ENCODE measurements at regions not wholly inside any gene's neighbourhood (a gene's known extent, or its start where the extent isn't known, plus 50 kb on each side); places are given as distances from the start of the nearest gene placed in this dataset.
"Not testable (repeated sequence)": the region's sequence is repeated elsewhere in the genome, so short reads cannot be mapped to it uniquely, and the experiment has no call there.

DNA sequence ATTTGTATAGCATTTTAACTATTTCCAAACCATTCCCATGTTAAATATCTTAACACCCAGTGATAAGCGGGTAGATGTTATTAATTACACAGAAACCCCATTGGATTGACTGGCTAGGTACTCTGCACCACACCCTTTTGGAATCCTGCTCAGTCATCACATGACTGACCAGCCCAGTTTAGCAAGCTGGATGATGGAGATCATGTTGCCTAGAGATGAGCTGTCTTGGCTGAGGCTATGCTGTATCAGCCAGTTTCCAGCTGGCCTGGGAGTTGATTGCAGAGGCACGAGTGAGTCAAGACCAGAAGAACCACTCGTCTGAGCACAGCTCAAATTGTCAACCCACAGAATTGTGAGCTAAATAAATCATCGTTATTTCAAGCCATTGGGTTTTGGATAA lies 124.6 kb downstream of the ZNF621 start:
- DNase-seq, result no peak

DNA sequence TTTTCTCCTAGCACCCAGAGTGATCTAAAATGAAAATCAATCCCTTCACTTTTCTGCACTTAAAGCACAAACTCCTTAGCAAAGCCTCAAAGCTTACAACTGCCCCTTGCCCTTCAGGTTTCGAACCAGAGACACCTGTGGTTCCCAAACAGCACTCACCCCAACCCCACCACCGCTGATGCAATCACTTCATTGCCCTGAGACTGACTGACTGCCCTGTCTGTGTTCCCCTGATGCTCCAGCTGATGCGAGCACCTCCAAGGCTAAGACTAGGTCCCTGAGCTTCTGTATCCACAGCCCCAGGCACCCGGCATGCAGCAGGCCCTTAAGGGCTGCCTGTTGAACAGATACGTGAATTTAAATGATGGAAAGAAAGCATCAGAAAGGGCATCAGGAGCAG lies 127.3 kb downstream of the ZNF621 start:
- no peak for DNase-seq

DNA sequence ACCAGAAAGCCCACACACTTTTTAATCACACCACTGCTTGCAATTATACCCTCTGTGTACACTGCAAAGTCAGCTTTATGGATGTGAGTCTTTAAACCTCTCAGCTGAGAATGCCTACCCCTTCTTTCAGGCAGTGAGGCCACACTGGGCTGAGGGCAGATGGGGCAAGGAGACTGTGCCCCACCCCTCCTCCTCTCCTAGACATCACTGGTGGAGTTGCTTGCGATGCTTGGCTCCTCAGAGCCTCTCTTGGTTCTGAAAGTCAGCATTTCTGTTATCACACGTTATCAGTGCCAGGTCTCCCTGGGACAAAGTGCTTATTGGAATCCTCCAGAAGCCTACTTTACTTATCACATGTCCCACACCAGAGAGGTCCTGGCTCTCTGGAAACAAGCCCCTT lies 128.2 kb downstream of the ZNF621 start:
- no peak for DNase-seq

DNA sequence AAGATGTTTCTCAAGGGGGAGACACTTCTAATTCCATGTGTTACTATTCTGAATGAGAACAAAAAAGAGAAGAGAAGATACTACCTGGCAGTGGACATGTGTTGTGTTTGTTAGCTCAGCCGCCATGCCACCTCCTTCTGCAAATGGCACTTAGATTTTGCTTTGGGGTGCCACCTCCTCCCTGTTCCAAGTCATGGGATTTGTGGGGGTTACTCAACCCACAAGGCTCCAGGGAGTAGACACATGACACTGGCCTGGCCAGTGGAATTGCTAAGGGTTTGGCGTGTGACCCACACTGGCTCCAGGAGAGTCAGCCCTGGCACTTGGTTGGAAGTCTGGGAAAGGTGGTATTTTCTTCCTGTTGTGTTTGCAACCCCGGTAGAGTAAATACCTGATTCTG lies 129.1 kb downstream of the ZNF621 start:
- DNase-seq, result no peak

DNA sequence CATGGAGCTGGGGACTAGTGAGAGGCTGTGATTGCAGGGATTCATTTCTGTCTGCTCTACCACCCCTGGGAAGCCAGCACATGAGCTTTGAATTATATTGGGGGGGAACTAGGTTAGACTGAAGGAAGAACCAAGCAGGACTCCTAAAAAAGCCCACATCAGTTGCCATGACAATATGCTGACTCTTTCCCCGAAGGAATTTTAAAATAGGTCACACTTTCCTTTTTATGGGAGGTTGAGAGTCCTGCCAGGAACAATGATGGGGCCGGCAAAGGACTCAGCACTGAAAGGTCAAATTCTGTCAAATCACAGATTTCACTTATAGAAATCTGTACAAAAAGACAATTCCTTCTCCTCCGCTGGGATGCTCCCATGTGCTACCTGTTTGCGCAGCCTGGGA lies 130.8 kb downstream of the ZNF621 start:
- DNase-seq, result no peak

DNA sequence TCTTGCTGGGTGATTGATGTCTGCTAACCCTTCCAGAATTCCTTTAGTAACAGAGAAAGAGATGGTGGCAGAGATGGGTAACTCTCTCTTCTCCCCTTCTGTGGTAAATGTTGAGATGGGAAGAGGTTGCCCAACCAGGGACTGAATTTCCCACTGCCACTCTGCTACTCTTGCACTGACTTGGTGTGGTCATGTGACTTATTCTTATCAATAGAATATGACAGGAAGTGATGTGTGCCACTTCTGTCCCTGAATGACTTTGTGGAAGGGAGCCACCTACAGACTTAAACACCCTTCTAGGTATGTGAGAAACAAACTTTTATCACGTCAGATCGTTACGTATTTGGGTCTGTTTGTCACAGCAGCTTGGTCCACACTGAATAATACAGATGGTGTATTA lies 132.9 kb downstream of the ZNF621 start:
- DNase-seq, result no peak

DNA sequence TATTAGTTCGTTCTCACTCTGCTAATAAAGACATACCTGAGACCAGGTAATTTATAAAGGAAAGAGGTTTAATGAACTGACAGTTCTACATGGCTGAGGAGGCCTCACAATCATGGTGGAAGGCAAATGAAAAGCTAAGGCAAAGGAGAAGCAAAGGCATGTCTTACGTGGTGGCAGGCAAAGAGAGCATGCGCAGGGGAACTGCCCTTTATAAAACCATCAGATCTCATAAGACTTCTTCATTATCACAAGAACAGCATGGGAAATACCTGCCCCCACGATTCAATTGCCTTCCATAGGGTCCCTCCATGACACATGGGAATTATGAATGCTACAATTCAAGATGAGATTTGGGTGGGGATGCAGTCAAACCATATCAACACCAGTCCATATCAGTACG lies 133.5 kb downstream of the ZNF621 start:
- DNase-seq, result no peak

DNA sequence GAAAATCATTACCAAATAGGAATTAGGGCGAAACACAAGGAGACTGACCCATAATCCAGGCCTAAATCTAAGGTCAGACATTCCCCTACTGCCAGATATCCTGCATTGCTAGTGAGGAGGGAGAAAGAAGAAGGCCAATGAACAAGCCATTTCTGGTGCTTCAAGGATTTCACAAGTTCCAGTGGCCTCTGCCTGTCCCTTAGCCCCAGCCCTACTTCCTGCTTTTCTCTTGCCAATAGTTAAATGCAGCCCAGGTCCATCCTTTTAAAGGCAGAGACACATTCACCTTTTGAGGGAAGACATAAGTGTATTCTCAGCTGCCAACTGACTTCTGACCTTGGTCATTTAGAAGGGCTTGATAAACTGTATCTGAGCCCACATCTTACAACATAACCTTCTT lies 135.8 kb downstream of the ZNF621 start:
- no peak for DNase-seq

DNA sequence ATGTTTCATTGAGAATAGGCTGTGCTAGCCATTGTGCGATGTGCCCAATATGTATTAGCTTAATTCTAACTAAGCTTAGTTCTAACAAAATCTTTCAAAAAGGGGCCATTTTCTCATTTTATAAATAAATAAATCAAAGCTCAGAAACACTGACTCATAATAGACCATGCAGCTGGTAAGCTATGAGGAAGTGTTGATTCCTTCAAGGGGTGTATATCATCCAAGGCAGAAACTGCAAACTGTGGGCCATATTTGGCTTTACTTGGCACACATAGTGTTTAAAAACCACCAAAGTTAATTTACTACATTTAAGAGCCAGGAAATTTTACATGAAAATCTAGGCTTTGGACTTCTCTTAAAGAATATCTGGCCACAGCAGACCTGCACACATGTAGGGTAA lies 136.5 kb downstream of the ZNF621 start:
- no peak for DNase-seq

DNA sequence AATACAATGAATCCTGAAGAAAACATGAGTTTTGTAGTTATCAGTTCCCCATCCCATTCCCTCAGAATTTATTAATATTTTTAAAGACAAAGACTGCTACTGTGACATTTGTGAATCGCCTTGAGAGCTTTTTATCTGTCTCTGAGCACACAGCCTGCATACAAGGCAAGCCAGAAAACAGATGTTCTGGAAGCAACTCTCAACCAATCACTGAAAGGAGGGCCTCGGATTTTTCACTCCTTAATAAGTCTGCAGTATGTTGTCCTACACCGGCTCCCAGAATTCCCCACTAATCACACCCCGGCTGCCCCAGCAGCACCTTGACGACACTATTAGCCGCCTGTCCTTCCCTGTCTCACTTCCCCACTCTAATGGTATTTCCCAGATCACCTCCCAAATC lies 138.5 kb downstream of the ZNF621 start:
- DNase-seq, result no peak

DNA sequence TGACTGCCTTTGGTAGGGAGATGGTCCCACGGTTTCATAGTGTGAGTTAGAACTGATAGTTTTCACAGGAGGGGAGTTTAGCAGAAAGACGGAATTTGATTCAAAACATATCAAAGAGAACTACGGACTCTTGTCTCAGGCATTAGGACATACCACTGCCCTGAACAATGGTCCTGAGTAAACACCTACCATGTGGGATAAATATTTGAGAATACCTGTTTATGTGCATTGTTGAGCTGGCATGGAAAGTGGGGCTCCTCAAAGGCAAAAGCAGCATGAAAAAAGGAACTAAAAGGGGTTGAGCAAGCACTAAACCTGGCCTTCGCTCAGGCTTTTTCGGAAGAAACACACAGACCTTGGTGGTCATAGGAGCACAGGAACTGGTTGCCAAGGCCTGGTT lies 144.4 kb downstream of the ZNF621 start:
- DNase-seq, result no peak

DNA sequence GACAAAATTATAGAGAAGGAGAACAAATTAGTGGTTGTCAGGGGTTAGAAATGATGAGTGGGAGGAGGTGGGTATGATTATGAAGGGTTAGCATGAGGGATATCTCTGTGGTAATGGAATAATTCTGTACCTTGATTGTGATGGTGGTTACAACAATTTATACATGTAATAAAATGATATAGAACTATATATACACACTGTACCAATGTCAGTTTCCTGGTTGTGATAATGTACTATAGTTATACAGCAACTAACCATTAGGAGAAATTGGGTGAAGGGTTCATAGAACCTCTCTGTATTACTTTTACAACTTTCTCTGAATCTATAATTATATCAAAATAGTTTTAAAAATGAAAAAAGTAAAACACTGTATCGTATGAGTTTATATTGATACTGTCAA lies 148.1 kb downstream of the ZNF621 start:
- no peak for DNase-seq

DNA sequence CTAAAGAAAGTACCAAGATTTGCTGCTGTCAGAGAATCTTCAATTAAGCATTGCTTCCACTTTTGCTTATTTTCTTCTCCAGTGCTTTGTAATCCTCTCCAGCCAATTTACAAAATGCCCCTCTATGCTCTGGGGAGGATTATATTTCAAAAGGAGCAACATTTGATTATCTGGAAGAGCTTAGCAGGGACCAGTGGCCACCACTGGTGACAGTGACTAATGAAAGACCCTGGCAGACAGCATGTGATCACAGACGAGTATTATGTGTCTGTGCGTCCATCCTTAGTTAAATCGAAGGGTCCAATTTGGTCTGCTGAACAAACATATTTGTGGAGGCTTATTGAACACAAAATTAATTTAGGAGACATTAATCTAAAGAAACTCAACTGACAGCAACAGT lies 152.6 kb downstream of the ZNF621 start:
- DNase-seq, result no peak

DNA sequence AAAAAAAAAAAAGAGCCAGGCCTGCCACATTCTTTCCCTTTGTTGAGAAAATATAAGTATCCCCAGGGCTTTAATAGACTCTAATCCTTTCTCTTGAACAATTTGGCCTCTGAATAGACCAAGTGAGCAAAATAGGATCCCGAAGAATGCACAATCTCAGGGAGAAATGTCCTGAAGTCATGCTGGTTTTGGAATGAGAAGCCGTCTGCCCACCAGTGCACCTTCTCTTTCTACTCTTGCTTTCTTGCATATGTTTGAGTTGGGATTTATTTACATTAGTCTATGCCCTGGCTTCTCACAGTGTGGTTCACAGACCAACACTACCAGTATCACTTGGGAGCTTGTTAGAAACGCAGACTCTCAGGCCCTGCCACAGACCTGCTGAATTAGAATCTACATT lies 153.0 kb downstream of the ZNF621 start:
- DNase-seq, result no peak

DNA sequence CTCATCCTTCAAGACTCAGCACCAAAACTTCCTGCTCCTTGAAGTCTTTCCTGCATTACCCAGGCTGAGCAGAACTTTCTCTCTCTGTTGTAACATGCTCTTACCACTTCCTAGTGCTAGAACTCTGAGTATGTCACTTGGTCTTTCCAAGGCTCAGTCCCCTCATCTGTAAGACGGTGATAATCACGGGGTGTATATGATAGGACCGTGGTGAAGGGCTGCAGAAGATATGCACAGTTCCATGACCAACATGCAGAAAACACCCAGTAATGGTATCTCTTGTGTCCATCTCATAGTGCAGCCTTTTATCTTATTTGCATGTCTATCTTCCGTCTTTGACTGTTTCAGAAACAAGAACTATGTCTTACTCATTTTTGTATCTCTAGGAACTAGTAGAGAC lies 154.5 kb downstream of the ZNF621 start:
- DNase-seq, result no peak

DNA sequence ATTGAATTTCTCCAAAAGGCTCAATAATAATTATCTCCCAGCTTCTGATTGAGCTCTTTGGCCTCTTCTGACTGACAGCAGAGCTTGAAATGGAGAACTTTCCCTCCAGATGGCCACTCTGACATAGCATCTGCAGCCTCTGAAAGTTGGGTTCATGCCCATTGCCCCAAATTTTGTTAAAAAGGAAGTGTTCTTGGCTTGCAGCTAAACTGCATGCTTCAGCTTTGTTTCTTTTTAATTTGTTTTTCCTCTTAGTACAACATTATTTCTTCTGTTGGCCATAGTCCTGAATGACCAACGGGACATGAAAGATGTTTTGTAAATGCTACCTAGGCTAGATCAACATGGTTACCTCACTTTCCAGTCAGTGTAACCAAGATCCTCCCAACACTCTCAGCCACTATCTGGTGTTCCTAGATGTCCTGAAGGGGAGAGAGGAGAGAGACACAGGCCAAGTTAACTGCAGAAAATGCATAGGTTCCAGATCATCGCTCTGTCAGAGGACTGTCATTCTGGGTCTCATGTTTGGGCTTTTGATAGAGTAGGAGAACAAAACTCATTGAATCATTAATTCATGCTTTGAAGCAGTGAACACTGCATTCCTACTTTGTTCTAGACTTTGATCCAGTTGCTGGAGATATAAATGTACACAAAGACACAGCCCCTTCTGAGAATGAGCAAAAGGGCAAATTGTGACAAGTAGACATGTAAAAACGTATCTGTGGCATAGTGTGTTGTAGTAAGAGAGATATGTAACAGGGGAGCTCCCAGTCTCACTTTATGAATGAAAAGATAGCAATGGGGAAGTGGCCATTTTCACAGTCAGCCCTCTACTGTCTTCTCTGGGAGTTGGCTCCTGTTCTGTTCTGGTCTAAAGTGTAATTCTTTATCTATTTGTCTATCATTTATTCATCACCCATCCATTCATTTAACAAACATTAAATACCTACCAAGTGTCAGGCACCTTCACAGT lies 156.2 kb downstream of the ZNF621 start:
- no peak for DNase-seq

DNA sequence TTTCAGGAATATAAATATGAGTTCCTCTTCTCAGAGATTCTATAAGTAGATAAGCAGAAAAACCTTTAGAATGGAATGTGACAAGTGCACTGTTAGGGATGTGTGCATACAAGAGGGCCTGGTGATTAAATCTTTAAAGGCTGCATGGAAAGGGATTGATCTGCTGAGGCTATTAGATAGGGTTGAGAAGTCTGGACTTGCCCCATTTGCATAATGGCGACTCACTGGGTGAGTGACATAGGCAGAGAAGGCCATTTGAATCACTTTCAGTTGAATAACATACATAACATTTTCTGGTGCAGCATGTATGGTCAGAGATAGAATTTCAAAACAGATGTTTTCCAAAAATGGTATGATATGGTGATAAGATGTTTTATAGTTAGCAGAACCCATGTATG lies 156.9 kb downstream of the ZNF621 start:
- DNase-seq, result no peak

DNA sequence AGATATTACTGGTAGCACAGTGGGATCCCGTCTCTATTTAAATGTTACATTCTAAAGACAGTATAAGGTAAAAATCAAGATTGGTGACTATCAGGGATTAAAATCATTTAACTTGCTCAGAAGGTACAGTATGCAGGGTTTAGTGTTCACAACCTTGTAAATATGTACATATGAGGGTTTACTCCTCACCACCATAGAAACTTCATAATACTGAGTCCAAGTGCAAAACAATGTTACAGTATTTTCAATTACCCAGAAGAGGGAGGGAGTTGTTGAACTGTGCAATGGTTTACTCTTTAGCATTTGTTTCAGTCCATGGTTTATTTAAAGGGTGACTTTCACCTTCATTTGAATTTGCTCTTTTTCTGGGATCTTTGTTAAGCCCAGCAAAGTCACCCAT lies 165.1 kb downstream of the ZNF621 start:
- DNase-seq, result no peak

DNA sequence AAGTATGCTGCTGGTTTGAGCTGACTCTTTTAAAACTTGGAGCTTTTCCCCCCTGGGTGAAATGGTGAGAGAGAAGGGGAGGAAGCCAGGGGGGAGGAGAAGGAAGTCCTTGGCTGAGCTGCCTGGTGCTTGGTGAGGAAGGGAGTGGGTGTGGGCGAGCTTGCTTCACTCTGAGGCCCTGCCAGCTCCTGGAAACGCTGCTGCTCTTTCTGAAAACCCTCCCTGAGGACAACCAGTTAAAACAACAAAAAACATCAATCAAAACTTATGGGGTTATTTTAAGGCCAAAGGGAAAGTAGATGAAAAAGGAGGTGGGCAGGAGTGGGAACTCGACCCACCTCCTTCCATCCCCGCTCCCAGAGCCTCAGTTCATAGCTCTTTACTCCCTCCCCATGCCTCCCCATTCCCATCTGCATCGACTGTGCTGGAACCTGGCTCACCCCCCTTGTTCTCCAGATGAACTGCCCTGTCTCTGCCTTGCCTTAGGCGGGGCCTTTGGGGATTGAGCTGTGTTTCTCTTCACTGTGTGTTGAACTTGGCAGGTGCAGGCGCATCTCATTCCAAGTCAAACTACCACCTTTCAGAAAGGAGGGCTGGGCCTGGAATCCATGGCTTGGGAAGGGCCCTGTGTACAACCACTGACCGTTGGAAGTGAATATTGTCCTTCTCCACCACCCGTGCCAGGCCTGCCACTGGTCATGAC lies 166.1 kb downstream of the ZNF621 start:
- DNase-seq, result no peak

DNA sequence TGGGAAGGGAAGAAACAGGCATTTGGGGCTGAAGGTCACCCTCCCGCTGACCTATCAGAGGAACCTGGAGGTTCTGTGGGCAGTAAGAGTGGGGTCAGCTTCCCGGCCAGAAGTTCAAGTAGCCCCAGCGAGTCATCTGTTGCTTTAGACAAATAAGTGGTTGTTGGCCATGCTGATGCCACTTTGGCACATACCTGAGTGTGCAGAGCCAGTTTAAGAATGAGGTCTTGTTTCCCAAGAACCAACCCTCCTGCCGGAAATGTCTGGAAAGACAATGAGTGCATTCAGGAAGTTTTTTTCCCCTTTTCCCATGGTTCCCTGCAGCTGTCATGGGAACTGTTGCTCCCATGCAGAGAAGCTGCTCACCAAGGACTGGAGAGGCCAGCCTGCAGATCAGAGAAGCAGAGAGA lies 166.7 kb downstream of the ZNF621 start:
- no peak for DNase-seq

DNA sequence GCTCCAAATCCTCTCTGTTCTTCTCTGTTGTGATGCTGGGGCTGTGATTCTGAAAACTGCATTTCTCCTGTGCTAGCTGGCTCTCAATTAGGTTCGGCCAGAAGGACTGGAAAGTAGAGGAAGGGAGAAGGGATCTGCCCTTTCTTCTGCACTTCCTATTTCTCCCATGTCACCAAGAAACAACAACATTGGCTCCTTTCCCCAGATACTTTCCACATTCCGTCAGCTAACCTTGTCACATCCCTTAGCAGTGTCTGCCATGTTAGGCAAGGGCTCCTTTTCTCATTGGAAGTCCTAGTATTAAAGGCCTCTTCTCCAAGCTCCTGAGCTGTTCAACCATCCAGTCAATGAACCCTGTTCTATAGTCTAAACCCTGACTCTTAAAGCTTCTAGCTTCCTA lies 171.1 kb downstream of the ZNF621 start:
- DNase-seq, result no peak

DNA sequence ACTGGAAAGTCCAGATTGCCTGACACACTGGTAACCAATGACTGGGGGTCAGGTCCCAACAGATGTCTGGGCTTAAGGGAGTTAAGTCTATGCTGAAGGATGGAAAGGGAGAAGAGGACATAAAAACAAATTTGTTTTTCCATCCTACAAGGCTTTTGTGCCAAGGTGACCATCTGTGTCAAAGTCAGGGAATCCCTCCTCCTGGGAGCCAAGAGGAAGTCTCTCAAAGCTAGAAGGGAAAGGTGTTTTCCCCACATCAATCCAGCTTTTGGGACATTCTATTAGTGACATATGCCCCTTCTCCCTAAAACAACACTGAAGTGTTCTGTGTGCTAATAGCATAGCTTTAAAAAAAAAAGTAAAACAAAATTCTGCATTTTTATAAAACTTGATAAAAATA lies 173.9 kb downstream of the ZNF621 start:
- DNase-seq, result not testable (repeated sequence)

DNA sequence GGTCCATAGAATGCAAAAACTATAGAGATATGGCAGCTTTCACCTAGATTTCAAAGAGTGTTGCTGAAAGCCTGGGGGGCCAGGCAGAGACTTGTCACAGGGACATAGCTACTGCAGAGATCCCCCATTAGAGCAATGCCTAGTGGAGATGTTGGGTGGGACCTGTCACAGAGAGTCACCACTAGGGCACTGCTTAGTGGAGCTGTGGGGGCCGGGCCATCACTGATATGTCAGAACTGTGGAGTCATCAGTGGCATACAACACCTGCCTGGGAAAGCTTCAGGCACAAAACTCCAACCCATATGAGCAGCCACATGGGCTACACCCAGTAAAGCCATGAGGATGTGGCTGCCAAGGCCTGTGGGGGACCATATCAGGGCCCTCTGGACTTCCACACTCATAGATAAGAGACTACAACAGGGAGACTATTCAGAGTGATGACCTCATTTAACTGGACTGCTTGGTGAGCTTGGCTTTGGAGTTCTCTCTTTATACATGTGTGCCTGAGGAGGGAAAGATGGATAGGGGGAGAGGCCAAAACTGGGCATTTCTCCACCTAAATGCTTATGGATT lies 176.3 kb downstream of the ZNF621 start:
- DNase-seq, result no peak

DNA sequence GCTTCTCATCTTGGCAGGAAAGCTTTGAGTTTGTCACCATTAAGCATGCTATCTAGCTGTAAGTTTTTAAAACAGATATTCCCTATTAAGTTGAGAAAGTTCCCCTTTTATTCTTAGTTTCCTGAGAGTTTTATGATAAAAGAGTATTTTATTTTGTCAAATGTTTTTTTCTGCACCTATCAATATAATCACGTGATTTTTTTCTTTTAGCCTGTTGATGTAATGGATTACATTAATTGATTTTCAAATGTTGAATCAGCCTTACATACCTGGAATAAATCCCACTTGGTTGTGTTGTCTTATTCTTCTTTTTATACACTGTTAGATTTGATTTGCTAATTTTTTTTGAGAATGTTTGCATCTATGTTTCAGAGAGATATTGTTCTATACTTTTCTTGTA lies 179.5 kb downstream of the ZNF621 start:
- DNase-seq, result no peak
